Islet of Langerhans (tissue), 1 donor: ENCODE measurements at regions not wholly inside any gene's neighbourhood (a gene's known extent, or its start where the extent isn't known, plus 50 kb on each side); places are given as distances from the start of the nearest gene placed in this dataset.

Source experiments
- FAIRE-seq: peaks from one replicate; lab custom pipeline; 2011; peaks lifted over from hg19 to GRCh38; lab: Jason Lieb, UNC

DNA sequence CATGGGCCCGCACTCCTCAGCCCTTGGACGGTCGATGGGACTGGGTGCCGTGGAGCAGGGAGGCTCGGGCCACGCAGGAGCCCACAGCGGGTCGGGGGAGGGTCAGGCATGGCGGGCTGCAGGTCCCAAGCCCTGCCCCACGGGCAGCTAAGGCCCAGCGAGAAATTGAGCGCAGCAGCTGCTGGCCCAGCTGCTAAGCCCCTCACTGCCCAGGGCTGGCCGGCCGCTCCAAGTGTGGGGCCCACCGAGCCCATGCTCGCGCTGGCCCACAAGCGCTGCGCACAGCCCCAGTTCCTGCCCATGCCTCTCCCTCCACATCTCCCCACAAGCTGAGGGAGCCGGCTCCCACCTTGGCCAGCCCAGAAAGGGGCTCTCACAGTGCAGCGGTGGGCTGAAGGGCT lies 259.4 kb downstream of the VGLL3 start:
- no peak for FAIRE-seq

DNA sequence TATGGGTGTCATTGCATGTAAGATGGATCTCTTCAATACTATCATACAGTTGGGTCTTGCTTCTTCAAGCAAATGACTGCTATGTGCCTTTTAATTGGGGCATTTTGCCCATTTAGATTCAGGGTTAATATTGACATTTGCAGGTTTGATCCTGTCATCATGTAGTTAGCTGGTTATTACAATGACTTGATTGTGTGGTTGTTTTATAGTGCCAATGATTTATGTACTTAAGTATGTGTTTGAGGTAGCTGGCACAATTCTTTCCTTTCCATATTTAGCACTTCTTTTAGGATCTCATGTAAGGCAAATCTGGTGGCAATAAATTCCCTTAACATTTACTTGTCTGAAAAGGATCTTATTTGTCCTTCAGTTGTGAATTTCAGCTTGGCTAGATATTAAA lies 267.5 kb downstream of the VGLL3 start:
- FAIRE-seq = no peak

DNA sequence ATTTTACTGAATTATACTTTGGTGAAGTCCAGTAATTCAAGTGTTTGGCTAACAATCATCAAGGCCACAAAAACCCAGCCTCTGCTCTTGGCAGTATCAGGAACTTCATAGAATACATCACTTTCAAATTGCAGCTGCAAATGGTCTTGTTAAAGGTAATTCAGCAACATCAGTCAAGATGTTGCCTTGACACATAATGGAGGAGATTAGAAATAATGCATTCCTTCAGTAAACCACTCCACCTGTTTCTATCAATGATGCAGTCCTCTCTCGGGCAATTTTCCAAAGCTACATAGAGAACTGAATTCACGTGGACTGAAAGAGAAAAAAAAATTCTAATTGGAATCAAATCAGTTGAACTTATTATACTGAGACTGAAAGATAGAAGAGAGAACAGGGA lies 279.3 kb downstream of the VGLL3 start:
- no peak for FAIRE-seq

DNA sequence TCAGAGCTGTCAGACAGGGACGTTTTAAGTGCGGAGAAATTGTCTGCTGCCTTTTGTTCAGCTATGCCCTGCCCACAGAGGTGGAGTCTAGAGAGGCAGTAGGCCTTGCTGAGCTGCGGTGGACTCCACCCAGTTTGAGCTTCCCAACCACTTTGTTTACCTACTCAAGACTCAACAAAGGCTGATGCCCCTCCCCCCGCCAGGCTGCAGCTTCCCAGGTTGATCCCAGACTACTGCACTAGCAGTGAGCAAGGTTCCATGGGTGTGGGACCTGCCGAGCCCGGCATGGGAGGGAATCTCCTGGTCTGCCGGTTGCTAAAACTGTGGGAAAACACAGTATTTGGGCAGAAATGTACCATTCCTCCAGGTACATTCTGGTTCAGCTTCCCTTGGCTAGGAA lies 282.1 kb downstream of the VGLL3 start:
- no peak for FAIRE-seq

DNA sequence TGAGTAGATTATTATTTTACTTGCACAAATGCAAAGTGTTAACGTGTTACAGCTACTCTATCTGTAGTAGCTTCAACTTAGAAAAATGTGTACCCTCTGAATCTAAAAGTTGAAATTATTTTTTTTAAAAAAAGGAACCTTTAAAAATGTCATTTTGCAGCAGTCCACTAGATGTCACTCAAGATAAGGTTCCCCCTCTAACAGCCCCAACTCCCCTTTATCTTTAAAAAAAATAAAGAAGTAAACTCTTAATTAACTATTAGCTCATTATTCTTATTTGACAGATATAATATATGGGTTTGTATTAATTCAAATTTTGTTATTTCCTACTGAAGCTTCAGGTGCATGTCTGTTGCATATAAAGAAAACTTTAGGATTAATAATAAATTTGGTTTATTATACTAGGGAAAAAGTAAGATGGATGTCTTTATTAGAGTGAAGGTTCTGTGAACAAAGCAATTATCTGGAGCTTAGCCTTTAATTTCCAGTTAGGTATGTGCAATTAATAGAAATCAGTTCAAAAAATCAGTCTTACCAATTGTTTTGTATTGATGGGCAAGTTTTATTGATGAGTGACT lies 288.5 kb downstream of the VGLL3 start:
- FAIRE-seq = peak; percentile 94

DNA sequence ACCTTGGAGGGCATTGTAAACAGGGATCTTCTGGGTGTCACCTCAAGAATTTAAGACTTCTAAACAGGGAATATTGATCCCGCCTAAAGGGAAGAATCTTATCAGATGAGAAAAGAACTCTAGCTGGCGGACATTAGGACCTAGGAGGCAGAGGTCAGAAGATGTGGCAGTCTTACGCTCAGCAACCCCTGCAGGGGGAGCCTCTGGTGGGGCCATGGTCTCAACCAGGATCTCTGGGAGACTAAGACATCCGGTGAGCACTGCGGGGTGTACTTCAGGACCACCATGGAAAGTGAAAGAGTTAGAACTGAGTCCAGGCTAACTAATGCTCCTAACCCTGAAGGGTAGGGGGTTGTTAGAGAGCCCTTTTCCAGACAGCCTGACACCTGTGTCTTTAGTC lies 295.2 kb downstream of the VGLL3 start:
- no peak for FAIRE-seq

DNA sequence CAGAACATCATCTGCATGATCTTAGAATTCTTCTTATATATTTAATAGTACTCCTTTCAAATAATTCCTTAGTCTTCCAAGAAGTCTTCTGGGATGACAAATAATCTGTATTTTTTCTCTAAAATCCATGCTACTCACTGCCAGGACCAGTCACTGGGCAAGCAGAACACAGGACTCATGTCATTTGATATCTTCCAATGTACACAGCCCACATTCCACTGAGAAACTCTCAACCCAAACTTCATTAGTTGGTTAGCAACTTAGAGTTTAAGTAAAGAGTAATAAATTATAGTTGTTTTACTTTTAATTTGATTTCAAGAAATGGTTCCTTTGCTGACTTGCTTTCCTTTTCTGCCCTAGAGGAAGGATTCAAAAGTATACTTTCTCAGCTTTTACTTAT lies 317.0 kb downstream of the VGLL3 start:
- no peak for FAIRE-seq

DNA sequence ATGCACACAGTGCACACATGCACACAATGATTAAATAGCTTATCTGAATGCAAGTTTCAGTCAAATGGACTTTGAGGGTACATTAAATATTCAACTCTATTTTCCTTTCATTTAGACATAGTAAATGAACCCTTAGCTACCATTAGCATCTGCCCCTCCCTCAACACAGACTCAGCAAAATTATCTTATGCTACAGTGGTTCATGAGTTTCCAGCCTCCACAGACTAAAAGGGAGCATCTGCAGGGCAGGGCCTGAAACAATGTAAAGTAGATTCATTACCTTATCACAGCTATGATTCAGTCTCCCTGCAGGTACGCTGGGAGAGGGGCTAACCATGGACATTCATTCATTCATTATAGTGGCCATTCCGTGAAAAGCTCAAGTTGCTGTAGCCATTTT lies 329.1 kb downstream of the VGLL3 start:
- FAIRE-seq = no peak

DNA sequence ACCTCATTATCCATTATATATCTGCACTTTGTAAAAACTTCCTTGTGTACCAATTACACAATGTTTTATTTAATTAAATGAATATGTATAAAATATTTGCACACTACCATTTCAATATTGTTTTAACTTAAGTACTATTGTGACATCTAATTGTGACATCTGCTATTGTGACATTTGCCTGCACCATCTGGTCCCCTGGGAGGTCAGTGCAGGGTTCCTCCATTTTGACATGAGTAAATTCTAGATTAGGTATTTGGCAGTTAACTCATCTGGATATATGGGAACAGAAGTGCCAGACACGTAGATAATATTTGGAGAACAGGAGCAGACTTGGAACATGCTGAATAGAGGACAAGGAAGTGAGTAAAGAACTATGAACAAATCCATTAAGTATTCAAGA lies 332.1 kb downstream of the VGLL3 start:
- FAIRE-seq = no peak

DNA sequence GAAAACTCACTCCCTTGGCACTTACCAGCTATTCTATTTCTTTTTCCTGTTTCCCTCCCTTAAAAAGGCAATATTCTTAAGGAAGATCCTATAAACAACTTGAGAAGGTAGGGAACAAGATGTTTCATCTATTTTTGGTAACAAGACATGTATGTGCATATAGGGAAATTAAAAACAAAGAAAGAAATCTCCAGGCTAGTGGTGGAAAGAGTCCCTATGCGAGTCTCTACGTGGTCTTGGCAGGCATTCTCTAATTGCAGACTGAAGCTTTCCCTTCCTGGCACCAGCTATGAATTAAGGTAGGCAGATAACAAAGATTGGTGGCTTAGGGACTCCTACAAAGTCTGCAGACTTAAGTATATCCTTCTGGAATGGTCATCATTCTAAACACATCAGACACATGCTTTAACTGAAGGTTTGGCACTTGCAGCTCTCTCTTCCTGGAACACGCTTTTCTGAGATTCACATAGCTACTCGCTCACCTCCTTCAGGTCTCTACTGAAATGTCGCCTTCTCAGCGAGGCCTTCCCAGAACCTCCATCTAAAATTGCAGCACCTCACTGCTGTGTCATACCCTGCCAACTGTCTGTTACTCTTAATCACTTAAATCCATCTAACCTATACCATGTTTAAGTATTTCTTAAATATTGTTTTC lies 336.0 kb downstream of the VGLL3 start:
- no peak for FAIRE-seq

DNA sequence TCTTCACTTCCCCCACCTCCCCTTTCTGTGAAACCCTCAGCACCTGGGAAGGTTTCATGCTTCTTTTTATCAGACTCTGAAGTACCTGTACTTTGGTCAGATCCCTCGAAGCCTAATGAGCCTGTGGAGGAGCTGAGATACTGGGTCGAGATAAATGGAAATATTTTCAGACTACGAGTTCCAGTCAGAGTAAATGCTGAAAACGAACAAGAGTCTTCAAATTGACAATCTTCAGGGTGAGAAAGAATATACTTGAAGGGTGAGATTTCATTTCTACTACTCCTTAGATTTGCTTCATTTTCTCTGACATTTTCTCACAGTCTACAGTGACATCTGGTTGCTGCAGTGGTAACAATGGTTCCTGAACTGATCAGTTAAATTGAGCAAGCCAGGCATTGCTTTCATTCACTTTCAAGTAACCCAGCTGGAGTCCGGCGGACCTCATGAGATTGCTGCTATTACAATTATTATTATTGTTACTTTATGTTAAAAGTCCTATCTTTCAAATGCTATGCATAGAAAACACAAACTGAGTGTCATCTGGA lies 337.2 kb downstream of the VGLL3 start:
- FAIRE-seq = no peak

DNA sequence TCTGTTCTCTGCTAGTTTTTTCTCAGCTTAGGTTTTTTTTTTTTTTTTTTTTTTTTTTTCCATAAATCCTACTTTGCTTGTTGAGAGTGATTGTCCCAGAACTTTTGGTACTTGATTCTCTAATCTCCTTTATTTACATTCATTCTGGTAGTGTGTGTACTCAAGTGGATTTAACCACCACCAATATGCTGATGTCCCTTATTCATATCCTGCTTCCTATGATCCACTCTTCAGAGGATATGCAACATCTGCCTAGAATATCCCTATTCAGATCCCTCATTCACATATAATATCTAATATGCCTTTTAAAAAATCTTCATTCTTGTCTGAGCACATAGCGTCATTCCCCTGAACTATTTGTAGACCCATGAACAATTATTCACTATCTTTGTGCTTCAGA lies 342.9 kb downstream of the VGLL3 start:
- no peak for FAIRE-seq

DNA sequence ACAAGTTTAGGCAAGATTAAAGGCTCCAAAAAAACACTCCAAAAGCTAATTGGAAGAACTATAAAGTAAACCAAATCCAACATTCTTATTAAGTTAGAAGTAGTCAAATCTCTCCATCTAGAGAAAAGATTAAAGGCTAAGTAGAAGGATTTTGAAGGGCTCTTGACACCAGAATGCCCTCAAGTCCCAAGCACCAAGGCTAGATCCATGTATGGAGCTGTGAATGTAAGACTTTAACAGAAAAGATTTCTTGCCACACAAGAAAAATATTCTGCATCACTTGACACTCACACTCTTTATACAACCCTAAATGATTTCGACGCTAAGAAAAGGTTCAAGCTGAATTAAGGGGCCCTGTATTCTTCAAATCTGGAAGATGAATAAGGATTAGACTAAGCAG lies 345.2 kb downstream of the VGLL3 start:
- no peak for FAIRE-seq

DNA sequence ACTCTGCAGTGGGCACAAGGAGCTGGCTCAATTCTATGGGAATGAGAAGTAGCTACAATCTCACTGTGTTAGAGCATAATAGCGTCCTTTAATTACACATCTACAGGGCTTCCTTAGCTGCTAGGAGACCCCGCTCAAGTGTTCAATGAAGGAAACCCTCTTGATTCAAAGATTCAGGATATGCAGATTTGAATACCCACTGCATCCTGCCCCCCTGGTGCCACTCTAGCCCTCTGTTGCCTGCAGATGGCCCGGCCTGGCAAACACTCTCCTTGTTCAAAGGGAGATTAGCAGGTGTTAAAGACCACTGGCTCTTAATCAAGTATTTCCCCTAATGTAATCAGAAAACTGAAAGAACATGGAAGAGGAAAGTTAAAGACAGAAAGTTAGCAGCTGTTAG lies 356.6 kb downstream of the VGLL3 start:
- no peak for FAIRE-seq

DNA sequence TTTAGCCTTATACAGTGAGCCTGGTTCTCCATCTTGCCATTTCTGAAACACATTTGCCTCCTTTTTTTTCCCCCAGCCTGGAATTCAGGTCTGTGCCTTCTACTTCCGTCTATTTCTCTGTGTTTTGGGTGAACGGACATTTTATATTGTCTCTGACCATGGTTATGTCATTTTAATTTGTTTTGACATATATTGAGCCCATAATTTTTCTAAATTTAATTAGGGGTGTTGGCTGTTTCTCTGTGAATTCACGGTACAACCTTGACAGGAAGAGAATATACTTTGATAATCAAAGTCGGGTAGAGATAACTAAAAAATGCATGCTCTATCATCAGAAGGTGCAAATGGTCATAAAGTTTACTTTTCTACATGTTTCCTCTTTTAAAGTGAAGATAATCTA lies 361.4 kb downstream of the VGLL3 start:
- FAIRE-seq = no peak

DNA sequence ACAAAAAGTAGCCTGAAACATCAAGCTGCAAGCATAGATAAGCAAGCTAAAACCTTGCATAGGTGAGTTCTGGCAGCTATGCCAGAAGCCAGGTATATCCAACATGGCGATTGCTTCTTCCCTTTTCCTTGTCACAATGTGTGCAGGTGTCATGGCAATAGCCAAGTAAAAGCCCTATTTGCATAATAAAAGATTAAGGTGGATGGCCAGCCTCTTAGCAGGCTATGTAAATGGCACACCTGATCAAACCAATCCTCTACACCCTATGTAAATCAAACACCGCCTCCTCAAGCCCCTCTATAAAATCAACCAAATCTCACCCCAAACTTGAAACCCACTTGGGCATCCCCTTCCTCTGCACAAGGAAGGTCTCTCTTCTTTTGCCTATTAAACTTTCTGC lies 366.8 kb downstream of the VGLL3 start:
- FAIRE-seq = no peak

DNA sequence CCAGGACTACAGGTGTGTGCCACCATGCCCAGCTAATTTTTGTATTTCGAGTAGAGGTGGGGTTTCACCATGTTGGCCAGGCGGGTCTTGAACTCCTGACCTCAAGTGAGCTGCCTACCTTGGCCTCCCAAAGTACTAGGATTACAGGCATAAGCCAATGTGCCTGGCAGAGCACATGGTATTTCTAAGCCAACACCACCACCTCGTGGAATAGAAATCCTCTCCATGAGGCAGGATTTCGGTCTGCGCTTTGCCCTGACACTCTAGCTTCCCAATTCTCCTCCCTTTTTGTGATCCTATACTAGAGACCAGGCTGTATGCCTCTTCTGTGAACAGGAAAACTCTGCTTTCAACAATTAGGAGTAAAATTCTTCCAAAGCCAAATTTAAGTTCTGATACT lies 372.2 kb downstream of the VGLL3 start:
- no peak for FAIRE-seq

DNA sequence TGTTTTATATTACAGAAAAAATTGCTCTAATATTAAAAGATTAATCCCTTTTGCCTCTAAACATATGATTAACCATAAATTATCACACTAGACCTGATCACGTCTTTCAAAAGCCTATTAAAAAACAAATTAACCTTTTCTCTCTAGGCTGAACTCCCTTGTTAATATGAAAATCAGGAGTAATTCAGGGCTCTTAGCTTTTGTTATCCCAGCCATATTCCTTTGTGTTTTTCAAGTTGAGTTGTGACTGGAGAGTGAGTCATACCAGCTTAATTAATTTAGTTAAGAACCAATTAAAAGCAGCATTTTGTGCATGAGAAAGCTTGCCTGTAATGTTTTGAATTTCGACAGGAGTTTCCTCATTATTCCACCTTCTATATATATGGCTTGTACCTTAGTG lies 385.8 kb downstream of the VGLL3 start:
- FAIRE-seq = no peak

DNA sequence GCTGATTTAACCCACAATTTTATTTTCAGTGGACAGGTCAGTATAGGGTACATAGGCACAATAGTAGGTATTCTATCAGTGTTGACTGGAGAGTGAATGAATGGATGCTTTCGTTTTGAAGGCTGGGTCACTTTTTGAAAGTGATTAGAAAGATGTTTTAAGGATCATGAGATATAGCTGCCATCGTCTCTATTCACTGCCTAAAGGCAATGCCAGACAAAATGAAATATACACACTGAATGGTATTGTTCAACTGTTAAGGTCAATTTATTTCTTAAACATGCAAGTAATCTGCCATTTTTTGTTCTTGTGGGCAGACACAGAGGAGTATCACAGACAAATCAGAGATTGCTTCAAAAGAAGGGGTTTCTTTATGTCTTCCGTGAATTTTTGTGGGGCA lies 395.3 kb downstream of the VGLL3 start:
- FAIRE-seq = no peak

DNA sequence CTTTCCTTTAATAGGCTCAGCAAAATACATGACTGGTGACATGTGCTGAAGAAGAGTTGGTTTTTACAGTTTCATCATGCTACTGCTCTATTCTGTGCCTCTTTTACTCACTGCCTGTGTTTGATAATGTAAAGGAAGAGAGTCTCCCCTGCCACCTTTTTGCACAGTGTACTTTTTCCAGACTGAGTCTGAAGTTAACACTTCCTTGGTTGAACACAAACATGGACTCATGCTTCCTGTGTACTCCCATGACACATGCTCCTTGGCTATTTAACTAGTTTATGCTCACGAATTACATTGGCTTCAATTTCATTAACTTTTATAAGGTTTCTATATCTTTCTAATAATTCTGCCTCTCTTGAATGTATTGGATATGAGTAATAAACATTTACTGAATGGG lies 396.1 kb downstream of the VGLL3 start:
- FAIRE-seq = no peak

DNA sequence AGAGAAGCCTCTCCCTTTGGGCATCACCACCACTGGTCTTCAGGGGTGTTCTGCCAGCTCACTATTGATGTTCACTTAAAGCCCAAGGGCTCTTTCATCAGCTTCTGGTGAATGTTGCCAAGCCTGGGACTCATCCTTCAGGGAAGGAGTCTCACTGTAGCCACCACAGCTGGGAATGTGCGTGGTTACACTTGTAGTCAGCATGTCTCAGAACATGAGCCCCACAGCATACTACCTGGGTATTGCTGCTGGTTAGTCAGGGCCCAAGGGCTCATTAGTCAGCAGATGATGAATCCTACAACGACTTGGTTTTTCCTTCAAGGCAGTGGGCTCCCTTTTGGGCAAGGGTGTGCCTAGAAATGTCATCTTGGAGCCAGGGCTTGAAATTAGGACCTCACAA lies 412.9 kb downstream of the VGLL3 start:
- no peak for FAIRE-seq

DNA sequence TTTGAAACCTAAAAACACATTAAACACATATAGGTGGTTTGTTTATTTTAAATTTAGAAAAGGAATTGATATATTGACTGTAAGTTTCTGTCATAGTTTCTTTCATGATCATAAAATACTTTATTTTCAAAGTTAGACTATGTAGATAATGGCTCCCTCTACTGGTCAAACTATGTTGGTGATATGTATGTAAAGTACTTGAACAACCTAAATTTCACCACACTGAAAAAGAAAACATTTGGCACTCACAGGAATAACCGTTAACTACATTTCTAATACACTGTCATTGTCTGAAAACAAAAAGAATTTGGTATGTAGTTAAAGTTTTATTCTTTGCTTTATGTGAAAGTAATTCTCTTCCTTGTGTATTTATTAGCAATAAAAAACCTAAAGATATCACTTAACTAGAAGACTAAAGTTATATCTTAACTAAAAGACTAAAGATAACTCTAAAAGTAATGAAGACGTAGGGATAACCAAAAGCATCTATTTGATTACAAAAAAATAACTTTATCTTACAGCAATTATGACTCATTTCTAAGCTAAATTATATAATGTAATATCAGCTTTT lies 427.5 kb downstream of the VGLL3 start:
- FAIRE-seq = peak; percentile 98

DNA sequence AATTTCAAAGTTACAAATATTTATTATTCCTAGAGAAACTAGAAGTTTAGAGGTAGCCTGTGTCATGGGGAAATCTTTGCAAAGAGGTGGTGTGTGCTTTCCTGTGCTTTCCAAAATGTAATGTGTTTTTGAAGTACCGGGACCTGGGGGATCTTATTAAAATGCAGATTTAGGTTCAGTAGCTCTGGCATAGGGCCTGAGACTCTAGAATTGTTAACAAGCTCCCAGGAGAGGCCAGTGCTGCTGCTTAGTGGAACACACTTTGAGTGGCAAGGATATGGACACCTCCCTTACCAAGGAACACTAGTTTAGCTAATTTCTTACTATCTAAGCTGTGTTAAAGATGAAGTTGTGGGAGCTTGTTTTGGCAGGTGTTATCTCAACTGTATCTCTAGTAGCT lies 428.9 kb downstream of the VGLL3 start:
- FAIRE-seq = no peak

DNA sequence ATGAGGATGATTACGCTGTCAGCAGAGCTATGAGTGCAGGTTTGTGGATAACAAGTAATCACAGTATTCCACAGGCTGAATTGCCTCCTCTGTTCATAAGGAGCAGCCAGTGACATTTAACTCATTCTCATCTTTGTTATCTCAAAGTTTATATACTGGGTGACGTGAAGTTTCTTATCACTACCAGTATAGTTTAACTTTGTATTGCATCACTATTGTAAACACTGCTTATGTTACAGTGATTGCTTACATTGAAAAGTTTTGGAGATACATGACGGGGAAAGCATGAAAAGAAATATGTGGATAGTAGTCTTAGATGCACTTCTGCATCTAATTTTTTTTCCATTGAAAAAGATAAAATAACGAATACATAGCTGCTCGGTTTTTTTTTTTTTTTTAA lies 429.7 kb downstream of the VGLL3 start:
- no peak for FAIRE-seq
